Adipocyte (in vitro differentiated cells): ENCODE measurements at regions not wholly inside any gene's neighbourhood (a gene's known extent, or its start where the extent isn't known, plus 50 kb on each side); places are given as distances from the start of the nearest gene placed in this dataset.
A peak's percentile ranks its signal among the peaks of the same experiment; 100 is the strongest.

Experiments
- DNase-seq: peaks from one replicate; pipeline ENCODE4 v3.0.0-alpha.2; 2015; ENCODE audit warnings: low read depth
- H3K27me3 ChIP-seq: replicated peaks from 2 replicates; pipeline ENCODE4 v1.7.0; 2013; ENCODE audit warnings: mild to moderate bottlenecking, low read length, moderate library complexity; ENCODE audit not compliant: control insufficient read depth, insufficient read depth
- H3K36me3 ChIP-seq: 2 replicates; pipeline ENCODE4 v1.7.0; 2013; ENCODE audit warnings: low read length, mild to moderate bottlenecking, moderate library complexity; ENCODE audit not compliant: control insufficient read depth, insufficient read depth, severe bottlenecking
- H3K4me1 ChIP-seq: 2 replicates; pipeline ENCODE4 v1.7.0; 2013; ENCODE audit warnings: mild to moderate bottlenecking, low read length, moderate library complexity; ENCODE audit not compliant: control insufficient read depth, insufficient read depth
- H3K4me3 ChIP-seq: 2 replicates; pipeline ENCODE4 v1.7.0; 2013; ENCODE audit warnings: mild to moderate bottlenecking, low read length, moderate library complexity
- H3K9ac ChIP-seq: 2 replicates; pipeline ENCODE4 v1.7.0; 2013; ENCODE audit warnings: mild to moderate bottlenecking, low read length, moderate library complexity
- H3K9me3 ChIP-seq: 2 replicates; pipeline ENCODE4 v1.7.0; 2013; ENCODE audit warnings: mild to moderate bottlenecking, low read length, moderate library complexity; ENCODE audit not compliant: control insufficient read depth

DNA sequence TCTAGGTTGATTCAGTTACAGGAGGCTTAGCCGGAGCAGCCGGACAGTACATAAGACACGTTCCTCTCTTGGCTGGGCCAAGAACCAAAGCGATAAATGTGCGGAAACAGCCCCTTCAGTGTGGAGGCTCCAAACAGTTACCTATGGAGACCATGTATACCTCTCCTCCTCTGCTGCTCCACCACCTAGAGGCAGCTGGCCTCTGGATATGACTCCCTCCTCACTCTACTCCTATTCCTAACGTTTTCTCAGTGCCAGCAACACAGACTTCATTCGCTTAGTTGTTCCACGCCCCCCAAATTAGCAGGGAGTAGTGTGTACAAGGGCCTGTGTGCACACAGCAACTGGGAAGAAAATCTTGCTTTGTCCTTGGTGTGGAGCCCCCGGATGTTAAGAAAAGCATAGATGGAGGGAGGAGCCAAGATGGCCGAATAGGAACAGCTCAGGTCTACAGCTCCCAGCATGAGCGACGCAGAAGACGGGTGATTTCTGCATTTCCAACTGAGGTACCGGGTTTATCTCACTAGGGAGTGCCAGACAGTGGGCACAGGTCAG is 362.3 kb upstream of the KIRREL3 start:
- H3K4me3 ChIP-seq, result no peak overlapping the region
- no peaks in the 10 kb centered on the region for H3K36me3 ChIP-seq
- H3K4me1 ChIP-seq, result no peaks in the 10 kb centered on the region
- no peaks in the 10 kb centered on the region for H3K27me3 ChIP-seq
- H3K9ac ChIP-seq, result no peak overlapping the region
- no peak for DNase-seq
- no peaks in the 10 kb centered on the region for H3K9me3 ChIP-seq

- no peak overlapping the region for H3K4me3 ChIP-seq
- H3K27me3 ChIP-seq, result no peaks in the 10 kb centered on the region
- H3K9me3 ChIP-seq, result no peaks in the 10 kb centered on the region
- no peaks in the 10 kb centered on the region for H3K4me1 ChIP-seq
- H3K36me3 ChIP-seq, result no peaks in the 10 kb centered on the region
- no peak for DNase-seq
- H3K9ac ChIP-seq, result no peak overlapping the region
Observed at GRCh38 chr11:127358160-127358559, 357.6 kb upstream of the KIRREL3 start.

DNA sequence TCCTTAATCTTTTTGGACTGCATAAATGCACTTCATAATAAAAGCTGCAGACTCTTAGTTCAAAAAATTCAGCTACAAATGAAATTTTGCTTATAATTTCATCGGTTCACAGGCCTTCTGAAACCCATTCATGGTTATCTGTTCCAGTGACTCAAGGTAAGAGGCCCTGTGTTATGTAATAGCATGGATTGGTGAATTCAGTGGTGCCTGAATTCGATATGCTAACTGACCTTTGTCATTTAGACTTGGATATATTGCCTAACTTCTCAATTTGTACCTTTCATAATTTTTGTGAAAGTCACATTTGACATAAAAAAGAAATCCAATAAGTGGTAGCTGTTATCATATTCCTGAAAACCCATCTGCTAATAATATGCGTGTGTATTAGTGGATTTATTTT is 349.9 kb upstream of the KIRREL3 start:
- Histone ChIP-seq H3K27me3 (no peaks in the 10 kb centered on the region), H3K36me3 (no peaks in the 10 kb centered on the region), H3K9ac (no peak overlapping the region), H3K4me1 (no peaks in the 10 kb centered on the region), H3K4me3 (no peak overlapping the region), H3K9me3 (peaks cover 3% of the 10 kb centered on the region)
- DNase-seq, result no peak

DNA sequence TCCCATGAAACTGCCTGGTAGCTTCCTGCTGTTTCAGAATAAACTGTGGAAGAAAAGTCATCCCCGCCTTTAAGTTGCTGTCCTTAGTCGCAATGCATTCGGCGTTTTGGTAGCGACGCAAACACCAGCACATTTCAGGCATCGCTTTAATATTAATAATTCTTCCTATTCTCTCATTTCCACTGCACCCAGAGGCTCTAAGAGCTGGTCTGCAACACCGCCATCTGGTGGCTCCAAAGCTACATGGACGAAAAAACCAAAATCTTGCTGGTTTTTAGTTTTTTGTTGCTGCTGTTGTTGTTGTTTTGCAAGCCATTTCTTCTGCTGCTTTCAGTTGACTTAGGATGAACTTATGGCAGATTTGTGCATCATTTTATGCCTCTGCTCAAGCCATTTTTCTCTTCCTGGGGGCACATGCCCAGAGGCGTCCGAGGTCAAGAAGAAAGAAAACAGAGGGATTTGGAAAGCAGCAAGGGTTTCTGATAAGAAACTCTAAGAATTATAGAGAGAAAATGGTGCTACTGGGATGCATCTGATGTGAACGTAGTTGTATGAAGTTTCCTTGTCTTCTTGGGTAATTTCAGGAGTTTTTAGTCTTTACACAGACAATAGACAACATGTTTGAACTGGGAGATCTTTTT is 345.4 kb upstream of the KIRREL3 start:
- no peak overlapping the region for H3K4me3 ChIP-seq
- DNase-seq, result peak; percentile 73

DNA sequence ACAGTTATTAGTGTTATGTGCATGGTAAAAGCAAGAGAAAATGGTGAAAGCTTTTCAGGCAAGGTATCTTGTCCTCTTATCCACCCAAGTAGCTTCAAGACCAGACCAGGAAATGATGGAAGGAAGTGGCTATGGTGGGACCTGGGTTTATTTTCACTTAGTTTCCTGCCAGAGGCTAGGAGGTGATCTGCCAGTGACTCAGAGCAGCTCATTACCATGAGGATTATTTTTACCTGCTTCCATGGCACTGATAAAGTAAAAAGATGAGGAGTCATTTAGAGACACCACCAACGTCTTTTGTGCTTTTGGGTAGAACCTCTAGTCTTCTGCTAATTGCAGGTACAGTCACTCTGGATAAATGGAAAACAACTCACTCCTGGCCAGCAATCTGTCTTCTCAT is 339.9 kb upstream of the KIRREL3 start:
- H3K9ac ChIP-seq, result no peak overlapping the region
- no peaks in the 10 kb centered on the region for H3K27me3 ChIP-seq
- no peak for DNase-seq
- no peak overlapping the region for H3K4me3 ChIP-seq
- no peaks in the 10 kb centered on the region for H3K4me1 ChIP-seq
- H3K36me3 ChIP-seq, result no peaks in the 10 kb centered on the region
- H3K9me3 ChIP-seq, result no peaks in the 10 kb centered on the region

More for the DNA sequence above, 345.4 kb upstream of the KIRREL3 start:
- peaks cover 3% of the 10 kb centered on the region for H3K9me3 ChIP-seq
- no peaks in the 10 kb centered on the region for H3K27me3 ChIP-seq
- no peaks in the 10 kb centered on the region for H3K4me1 ChIP-seq
- no peak overlapping the region for H3K9ac ChIP-seq
- H3K36me3 ChIP-seq, result no peaks in the 10 kb centered on the region

- Histone ChIP-seq H3K9me3 (no peaks in the 10 kb centered on the region), H3K9ac (no peak overlapping the region), H3K27me3 (no peaks in the 10 kb centered on the region), H3K4me1 (no peaks in the 10 kb centered on the region), H3K4me3 (no peak overlapping the region), H3K36me3 (no peaks in the 10 kb centered on the region)
- DNase-seq, result no peak
Observed at GRCh38 chr11:127339376-127339775, 338.8 kb upstream of the KIRREL3 start.

GRCh38 chr11:127338380-127339259 is 338.1 kb upstream of the KIRREL3 start:
- no peaks in the 10 kb centered on the region for H3K4me1 ChIP-seq
- H3K4me3 ChIP-seq, result no peak overlapping the region
- no peaks in the 10 kb centered on the region for H3K27me3 ChIP-seq
- no peaks in the 10 kb centered on the region for H3K9me3 ChIP-seq
- DNase-seq, result no peak
- H3K36me3 ChIP-seq, result no peaks in the 10 kb centered on the region
- H3K9ac ChIP-seq, result no peak overlapping the region

GRCh38 chr11:127334466-127334865 is 333.9 kb upstream of the KIRREL3 start:
- DNase-seq, result no peak
- H3K27me3 ChIP-seq, result no peaks in the 10 kb centered on the region
- no peak overlapping the region for H3K9ac ChIP-seq
- H3K36me3 ChIP-seq, result no peaks in the 10 kb centered on the region
- H3K4me3 ChIP-seq, result no peak overlapping the region
- no peaks in the 10 kb centered on the region for H3K4me1 ChIP-seq
- H3K9me3 ChIP-seq, result peaks cover 22% of the 10 kb centered on the region

GRCh38 chr11:127332896-127333295 is 332.3 kb upstream of the KIRREL3 start:
- no peaks in the 10 kb centered on the region for H3K36me3 ChIP-seq
- no peak overlapping the region for H3K9ac ChIP-seq
- H3K4me1 ChIP-seq, result no peaks in the 10 kb centered on the region
- H3K27me3 ChIP-seq, result no peaks in the 10 kb centered on the region
- no peak for DNase-seq
- peaks cover 22% of the 10 kb centered on the region for H3K9me3 ChIP-seq
- no peak overlapping the region for H3K4me3 ChIP-seq

- Histone ChIP-seq H3K4me3 (no peak overlapping the region), H3K36me3 (no peaks in the 10 kb centered on the region), H3K4me1 (no peaks in the 10 kb centered on the region), H3K27me3 (no peaks in the 10 kb centered on the region), H3K9ac (no peak overlapping the region), H3K9me3 (peaks cover 22% of the 10 kb centered on the region)
- no peak for DNase-seq
Observed at GRCh38 chr11:127330044-127330443, 329.5 kb upstream of the KIRREL3 start.

DNA sequence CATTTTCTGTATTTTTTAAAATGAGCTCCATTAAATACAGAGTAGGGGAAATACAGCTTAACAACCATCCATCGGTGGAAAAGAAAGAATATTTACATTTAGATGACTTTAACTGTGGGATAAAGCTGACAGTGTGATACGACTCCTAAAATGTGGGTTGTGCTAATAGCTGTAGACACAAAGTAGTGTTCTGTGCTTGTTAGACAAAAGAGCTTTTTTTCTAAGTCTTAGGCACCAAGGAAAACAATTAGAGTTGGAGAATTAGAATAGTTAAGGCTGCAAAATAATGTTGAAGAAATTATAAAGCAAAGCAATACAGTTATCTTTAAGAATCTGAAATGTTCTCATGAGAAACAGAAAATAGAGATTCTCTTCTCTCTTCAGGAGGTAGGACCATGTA is 307.7 kb upstream of the KIRREL3 start:
- Histone ChIP-seq H3K27me3 (no peaks in the 10 kb centered on the region), H3K36me3 (no peaks in the 10 kb centered on the region), H3K4me3 (no peak overlapping the region), H3K9me3 (no peaks in the 10 kb centered on the region), H3K4me1 (no peaks in the 10 kb centered on the region), H3K9ac (no peak overlapping the region)
- DNase-seq, result no peak
